Activated CD4-positive, alpha-beta T cell treated with anti-CD3 and anti-CD28 coated beads, Interleukin-2, amount 10 ng/mL, durations not matched to agents 24 days and 14 days (primary cell): ENCODE measurements at regions not wholly inside any gene's neighbourhood (a gene's known extent, or its start where the extent isn't known, plus 50 kb on each side); places are given as distances from the start of the nearest gene placed in this dataset.
"Not testable (repeated sequence)": the region's sequence is repeated elsewhere in the genome, so short reads cannot be mapped to it uniquely, and the experiment has no call there.

Source experiments
- DNase-seq: peaks from one replicate; pipeline ENCODE4 v3.0.0; 2022
- H3K27ac Mint-ChIP-seq: one replicate; pipeline ENCODE4 v1.8.0; 2022; ENCODE audit warnings: mild to moderate bottlenecking, mixed read lengths
- H3K27me3 Mint-ChIP-seq: one replicate; pipeline ENCODE4 v1.8.0; 2022; ENCODE audit warnings: mixed read lengths
- H3K36me3 Mint-ChIP-seq: one replicate; pipeline ENCODE4 v1.8.0; 2022; ENCODE audit warnings: low read depth, mild to moderate bottlenecking, mixed read lengths
- H3K4me1 Mint-ChIP-seq: one replicate; pipeline ENCODE4 v1.8.0; 2021; ENCODE audit warnings: mixed read lengths
- H3K4me3 Mint-ChIP-seq: one replicate; pipeline ENCODE4 v1.8.0; 2022; ENCODE audit warnings: mild to moderate bottlenecking, moderate library complexity, mixed read lengths
- H3K9me3 Mint-ChIP-seq: one replicate; pipeline ENCODE4 v1.8.0; 2021; ENCODE audit warnings: mixed read lengths
- intact Hi-C: fragments of 100-400 bp; cut with micrococcal nuclease; formaldehyde crosslinking; loops from one replicate; pipeline ENCODE4 v1.15.1; 2023

DNA sequence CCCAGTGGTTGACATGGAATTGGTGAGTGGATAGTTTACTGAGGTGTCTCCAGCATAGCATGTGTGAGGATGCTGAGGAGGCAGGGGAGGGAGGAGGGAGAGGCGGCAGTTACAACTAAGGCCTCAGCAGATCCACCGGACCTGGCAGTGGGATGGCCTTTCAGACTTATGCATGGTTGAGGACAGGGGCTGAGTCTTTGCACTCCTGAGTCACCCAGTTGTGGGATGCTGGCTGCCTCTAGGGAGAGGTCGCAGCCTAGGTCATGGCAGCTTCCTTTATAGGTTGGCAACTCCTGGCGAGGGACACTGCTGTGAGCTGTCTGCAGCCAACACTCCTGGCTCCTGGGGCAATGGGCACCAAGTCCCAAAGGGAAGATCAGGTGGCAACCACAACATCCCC, 380.3 kb downstream of the PREX1 start:
- no peak for DNase-seq
- H3K27ac Mint-ChIP-seq: no peak overlapping the region
- no peaks in the 10 kb centered on the region for H3K4me1 Mint-ChIP-seq
- intact Hi-C loops: no loop called here
- peaks cover 2% of the 10 kb centered on the region for H3K27me3 Mint-ChIP-seq
- H3K36me3 Mint-ChIP-seq: no peaks in the 10 kb centered on the region
- peaks cover 9% of the 10 kb centered on the region for H3K9me3 Mint-ChIP-seq
- H3K4me3 Mint-ChIP-seq: no peak overlapping the region

DNA sequence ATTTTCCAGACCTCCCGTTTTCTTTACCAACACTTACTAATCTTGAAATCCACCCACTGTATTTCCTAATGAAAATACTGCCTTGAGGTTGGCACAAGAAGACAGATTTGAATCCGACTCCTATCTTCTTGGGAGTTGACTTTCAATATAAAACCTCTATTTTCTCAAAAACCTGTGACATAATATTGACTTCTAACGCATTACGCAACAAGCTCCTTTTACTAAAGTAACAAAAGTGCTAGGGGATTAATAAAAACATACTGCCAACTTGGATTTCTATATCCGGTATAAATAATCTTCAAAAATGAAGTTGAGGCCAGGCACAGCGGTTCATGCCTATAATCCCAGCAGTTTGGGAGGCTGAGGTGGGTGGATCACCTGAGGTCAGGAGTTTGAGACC, 382.0 kb downstream of the PREX1 start:
- Mint-ChIP-seq H3K27me3 (peaks cover 2% of the 10 kb centered on the region), H3K36me3 (no peaks in the 10 kb centered on the region), H3K27ac (no peak overlapping the region), H3K4me3 (no peak overlapping the region), H3K9me3 (peaks cover 13% of the 10 kb centered on the region), H3K4me1 (no peaks in the 10 kb centered on the region)
- no peak for DNase-seq
- intact Hi-C loops: no loop called here

DNA sequence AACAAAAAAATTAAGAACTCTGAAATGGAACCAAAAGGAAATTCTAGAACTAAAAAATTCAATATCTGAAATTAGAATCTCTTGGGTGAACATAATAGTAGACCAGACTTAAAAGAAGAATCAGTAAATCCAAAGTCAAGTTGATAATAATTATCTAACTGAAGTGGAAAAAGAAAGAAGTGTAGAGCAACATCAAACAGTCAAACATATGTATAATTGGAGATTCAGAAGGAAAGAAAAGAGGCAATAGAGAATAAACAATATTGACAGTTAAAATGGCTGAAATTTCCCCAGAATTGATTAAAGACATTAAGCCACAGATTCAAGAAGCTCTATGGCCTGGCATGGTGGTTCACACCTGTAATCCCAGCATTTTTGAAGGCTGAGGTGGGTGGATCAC, 383.6 kb downstream of the PREX1 start:
- Mint-ChIP-seq H3K4me3 (no peak overlapping the region), H3K27ac (no peak overlapping the region), H3K9me3 (peaks cover 13% of the 10 kb centered on the region), H3K4me1 (no peaks in the 10 kb centered on the region), H3K27me3 (peaks cover 2% of the 10 kb centered on the region), H3K36me3 (no peaks in the 10 kb centered on the region)
- intact Hi-C loops: no loop called here
- DNase-seq: no peak

- intact Hi-C loops: no loop called here
- Mint-ChIP-seq H3K27ac (no peak overlapping the region), H3K27me3 (peaks cover 2% of the 10 kb centered on the region), H3K9me3 (peaks cover 13% of the 10 kb centered on the region), H3K4me1 (no peaks in the 10 kb centered on the region), H3K36me3 (no peaks in the 10 kb centered on the region), H3K4me3 (no peak overlapping the region)
- no peak for DNase-seq
These were observed 386.9 kb downstream of the PREX1 start for GRCh38 chr20:48440916-48441315.

- DNase-seq, H3K27me3 Mint-ChIP-seq, H3K4me3 Mint-ChIP-seq, H3K27ac Mint-ChIP-seq, H3K9me3 Mint-ChIP-seq, H3K4me1 Mint-ChIP-seq, intact Hi-C loops, H3K36me3 Mint-ChIP-seq: not testable (repeated sequence)
These were observed 387.5 kb downstream of the PREX1 start for GRCh38 chr20:48440261-48440660.

DNA sequence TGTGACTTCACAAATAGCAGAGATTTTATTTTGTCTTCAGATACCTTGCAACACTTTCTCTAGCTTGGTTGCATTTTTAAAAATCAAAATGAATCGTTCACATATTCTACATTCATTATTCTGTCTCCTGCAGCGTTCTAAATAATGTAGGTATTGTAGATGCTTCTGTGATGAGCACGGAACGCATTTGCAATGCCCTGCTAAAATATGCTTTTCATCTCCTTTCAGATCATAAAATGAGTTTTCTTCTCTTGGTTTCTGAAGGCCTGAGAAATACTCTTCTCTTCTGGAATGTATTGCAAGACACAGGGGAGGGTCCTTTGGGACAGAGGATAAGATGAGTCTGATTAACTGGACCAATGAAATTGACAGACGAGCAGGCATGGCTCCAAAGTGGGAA, 390.7 kb downstream of the PREX1 start:
- intact Hi-C loops: no loop called here
- Mint-ChIP-seq H3K4me3 (no peak overlapping the region), H3K4me1 (no peaks in the 10 kb centered on the region), H3K27ac (no peak overlapping the region), H3K27me3 (no peaks in the 10 kb centered on the region), H3K9me3 (peaks cover 4% of the 10 kb centered on the region), H3K36me3 (no peaks in the 10 kb centered on the region)
- DNase-seq: no peak

DNA sequence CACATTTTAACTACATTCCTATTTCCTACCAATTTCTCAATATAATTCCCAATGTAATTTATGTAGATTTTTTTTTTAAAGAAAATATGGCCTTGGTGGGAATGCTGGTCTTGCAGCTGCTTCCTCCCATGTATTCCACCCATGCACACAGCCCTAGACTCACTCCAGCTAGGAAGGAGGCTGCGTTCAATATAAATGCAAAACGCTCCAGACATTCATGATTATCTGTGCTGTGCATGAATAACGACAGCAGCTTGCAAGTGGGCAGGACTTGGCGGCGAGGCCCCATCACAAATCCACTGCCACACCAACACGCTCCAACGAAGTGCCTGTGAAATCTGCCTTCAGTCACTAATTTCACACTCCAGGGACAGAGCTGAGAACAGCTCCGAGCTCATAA, 391.2 kb downstream of the PREX1 start:
- H3K27me3 Mint-ChIP-seq, H3K27ac Mint-ChIP-seq, intact Hi-C loops, H3K4me3 Mint-ChIP-seq, H3K4me1 Mint-ChIP-seq, DNase-seq, H3K9me3 Mint-ChIP-seq, H3K36me3 Mint-ChIP-seq: not testable (repeated sequence)

- no peaks in the 10 kb centered on the region for H3K27me3 Mint-ChIP-seq
- intact Hi-C loops: no loop called here
- H3K4me1 Mint-ChIP-seq: no peaks in the 10 kb centered on the region
- no peaks in the 10 kb centered on the region for H3K36me3 Mint-ChIP-seq
- no peak overlapping the region for H3K27ac Mint-ChIP-seq
- peaks cover 4% of the 10 kb centered on the region for H3K9me3 Mint-ChIP-seq
- DNase-seq: no peak
- no peak overlapping the region for H3K4me3 Mint-ChIP-seq
These were observed 394.6 kb downstream of the PREX1 start for GRCh38 chr20:48433178-48433577.

DNA sequence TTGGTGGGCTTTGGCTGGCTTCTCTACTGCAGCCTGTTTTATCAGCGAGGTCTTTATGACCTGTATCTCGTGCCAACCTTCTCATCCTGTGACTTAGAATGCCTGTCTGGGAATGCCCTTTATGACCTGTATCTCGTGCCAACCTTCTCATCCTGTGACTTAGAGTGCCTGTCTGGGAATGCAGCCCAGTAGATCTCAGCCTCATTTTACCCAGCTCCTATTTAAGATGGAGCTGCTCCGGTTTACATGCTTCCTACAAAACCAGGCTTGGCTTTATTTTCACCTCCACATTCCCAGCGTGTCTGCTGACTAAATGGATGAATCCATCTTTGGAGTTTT, 395.3 kb downstream of the PREX1 start:
- H3K4me1 Mint-ChIP-seq: no peaks in the 10 kb centered on the region

DNA sequence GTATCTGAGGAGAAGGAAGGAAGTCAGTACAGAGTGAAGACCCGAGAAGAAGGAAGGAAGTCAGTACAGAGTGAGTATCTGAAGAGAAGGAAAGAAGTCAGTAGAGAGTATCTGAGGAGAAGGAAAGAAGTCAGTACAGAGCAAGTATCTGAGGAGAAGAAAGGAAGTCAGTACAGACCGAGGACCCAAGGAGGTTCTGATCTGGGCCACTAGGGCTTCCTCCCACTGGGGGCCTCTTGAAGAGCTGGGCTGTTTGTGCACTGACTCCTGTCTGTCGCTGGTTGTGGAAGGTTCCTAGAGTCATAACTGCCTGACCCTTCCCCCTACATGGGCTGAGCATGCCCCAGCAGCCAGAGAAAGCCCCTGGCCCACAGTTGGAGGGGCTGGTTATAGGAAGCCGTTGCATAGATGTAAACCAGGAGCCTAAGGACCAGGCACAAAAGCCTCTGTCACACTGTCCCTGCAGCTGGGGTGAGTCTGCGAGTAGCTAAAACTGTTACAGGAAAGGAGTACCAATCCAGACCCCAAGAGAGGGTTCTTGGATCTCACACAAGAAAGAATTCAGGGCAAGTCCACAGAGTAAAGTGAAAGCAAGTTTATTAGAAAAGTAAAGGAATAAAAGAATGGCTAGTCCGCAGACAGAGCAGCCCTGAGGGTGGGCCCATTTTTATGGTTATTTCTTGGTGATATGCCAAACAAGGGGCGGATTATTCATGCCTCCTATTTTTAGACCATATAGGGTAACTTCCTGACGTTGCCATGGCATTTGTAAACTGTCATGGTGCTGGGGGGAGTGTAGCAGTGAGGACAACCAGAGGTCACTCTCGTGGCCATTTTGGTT, 395.9 kb downstream of the PREX1 start:
- H3K4me1 Mint-ChIP-seq: no peaks in the 10 kb centered on the region
- no peaks in the 10 kb centered on the region for H3K36me3 Mint-ChIP-seq
- DNase-seq: no peak
- H3K27me3 Mint-ChIP-seq: no peaks in the 10 kb centered on the region
- intact Hi-C loops: no loop called here
- no peak overlapping the region for H3K4me3 Mint-ChIP-seq
- H3K9me3 Mint-ChIP-seq: peaks cover 4% of the 10 kb centered on the region
- H3K27ac Mint-ChIP-seq: no peak overlapping the region

More for the DNA sequence above, 395.3 kb downstream of the PREX1 start:
- intact Hi-C loops: no loop called here
- Mint-ChIP-seq H3K9me3 (peaks cover 4% of the 10 kb centered on the region), H3K36me3 (no peaks in the 10 kb centered on the region), H3K27ac (no peak overlapping the region), H3K4me3 (no peak overlapping the region), H3K27me3 (no peaks in the 10 kb centered on the region)
- DNase-seq: no peak

- Mint-ChIP-seq H3K27me3 (no peaks in the 10 kb centered on the region), H3K4me3 (no peak overlapping the region), H3K27ac (no peak overlapping the region), H3K36me3 (no peaks in the 10 kb centered on the region), H3K9me3 (peaks cover 3% of the 10 kb centered on the region), H3K4me1 (no peaks in the 10 kb centered on the region)
- intact Hi-C loops: no loop called here
- no peak for DNase-seq
These were observed 401.2 kb downstream of the PREX1 start for GRCh38 chr20:48426630-48427029.

DNA sequence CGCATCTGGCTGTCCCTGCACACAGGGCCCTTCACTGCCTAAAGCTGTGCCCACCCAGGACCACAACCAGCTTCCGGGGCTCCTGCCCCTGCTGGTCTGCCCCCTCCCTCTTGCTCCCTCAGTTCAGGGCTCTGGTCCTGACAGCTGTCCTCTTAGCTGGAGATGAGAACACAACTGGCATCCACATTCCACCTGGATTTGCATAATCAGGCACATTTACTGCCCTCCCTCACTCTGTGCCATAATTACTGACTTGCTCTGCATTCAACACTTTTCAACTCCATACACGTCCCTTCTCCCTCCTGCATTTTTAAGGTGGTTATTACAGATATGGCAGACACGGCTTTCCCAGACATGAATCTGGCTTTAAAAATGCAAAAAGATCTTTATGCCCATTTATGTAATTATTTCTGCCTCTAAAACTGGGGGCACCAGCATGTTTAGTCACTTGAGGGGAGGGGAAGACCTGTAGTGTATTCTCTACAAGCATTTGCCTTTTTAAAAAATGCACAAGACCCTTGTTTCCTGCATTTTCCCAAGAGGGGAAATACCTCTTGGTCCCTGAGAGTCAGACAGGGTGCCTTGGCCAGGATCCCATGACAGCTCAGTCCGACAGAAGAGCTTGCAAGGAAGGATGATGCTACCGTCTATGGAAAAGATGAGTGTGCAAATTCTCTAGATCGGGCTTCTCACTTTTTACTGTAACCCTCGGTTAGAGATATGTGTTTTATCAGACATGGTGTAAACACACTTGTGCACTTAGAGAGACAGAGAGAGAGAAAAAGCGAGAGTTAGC, 401.8 kb downstream of the PREX1 start:
- no peak overlapping the region for H3K27ac Mint-ChIP-seq

GRCh38 chr20:48425321-48425720, 402.5 kb downstream of the PREX1 start:
- no peak overlapping the region for H3K4me3 Mint-ChIP-seq
- intact Hi-C loops: no loop called here
- H3K27me3 Mint-ChIP-seq: no peaks in the 10 kb centered on the region
- H3K4me1 Mint-ChIP-seq: no peaks in the 10 kb centered on the region
- H3K36me3 Mint-ChIP-seq: no peaks in the 10 kb centered on the region
- DNase-seq: no peak
- no peak overlapping the region for H3K27ac Mint-ChIP-seq
- no peaks in the 10 kb centered on the region for H3K9me3 Mint-ChIP-seq

More for the DNA sequence above, 401.8 kb downstream of the PREX1 start:
- no peaks in the 10 kb centered on the region for H3K4me1 Mint-ChIP-seq
- no peaks in the 10 kb centered on the region for H3K9me3 Mint-ChIP-seq
- no peaks in the 10 kb centered on the region for H3K36me3 Mint-ChIP-seq
- intact Hi-C loops: no loop called here
- H3K27me3 Mint-ChIP-seq: no peaks in the 10 kb centered on the region
- no peak for DNase-seq
- H3K4me3 Mint-ChIP-seq: no peak overlapping the region

DNA sequence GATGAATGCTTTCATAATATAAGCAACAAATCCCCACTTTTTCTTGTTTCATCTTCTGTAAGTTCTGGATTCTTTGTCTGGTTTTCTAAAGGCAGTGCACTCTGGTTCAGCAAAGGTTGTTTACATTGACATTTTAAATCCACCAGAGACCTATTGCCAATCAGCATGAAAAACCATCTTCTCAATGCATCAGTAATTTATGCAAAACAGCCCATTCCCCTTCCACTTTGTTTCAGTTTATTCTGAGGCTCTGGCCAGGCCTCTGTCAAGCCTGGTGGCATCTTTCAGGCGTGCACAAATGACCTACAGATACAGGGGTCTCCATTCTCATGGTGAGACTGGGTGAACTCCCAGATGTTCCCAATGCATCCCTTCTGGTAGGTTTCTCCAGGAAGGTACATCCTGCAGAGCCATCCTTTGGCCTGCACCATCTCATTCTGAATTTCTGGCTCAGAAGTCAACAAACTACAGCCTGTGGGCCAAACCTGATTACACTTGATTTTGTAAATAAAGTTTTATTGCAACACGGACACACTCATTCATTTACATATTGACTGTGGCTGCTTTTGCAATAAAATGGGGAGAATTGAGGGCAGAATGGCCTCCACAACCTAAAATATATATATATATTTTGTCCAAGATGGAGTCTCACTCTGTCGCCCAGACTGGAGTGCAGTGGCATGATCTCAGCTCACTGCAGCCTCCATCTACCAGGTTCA, 405.4 kb downstream of the PREX1 start:
- H3K4me1 Mint-ChIP-seq: no peaks in the 10 kb centered on the region
- DNase-seq: no peak
- no peaks in the 10 kb centered on the region for H3K36me3 Mint-ChIP-seq
- no peaks in the 10 kb centered on the region for H3K9me3 Mint-ChIP-seq
- intact Hi-C loops: no loop called here
- no peak overlapping the region for H3K4me3 Mint-ChIP-seq
- peaks cover 2% of the 10 kb centered on the region for H3K27me3 Mint-ChIP-seq
- H3K27ac Mint-ChIP-seq: no peak overlapping the region
